NCI-H2081 (cell line): ENCODE measurements at regions not wholly inside any gene's neighbourhood (a gene's known extent, or its start where the extent isn't known, plus 50 kb on each side); places are given as distances from the start of the nearest gene placed in this dataset.

Experiments
- DNase-seq, 2 experiments: peaks; one replicate each; lab custom pipeline; 2025; lab: John Stamatoyannopoulos, UW

- DNase-seq: no peak
Measured at GRCh38 chr3:139281096-139281495, 62.7 kb upstream of the MRPS22 start.

GRCh38 chr3:139281522-139282196, 62.2 kb upstream of the MRPS22 start:
- DNase-seq: peak; percentile 19 to 25

- DNase-seq: no peak
Measured at GRCh38 chr3:139283301-139283700, 60.5 kb upstream of the MRPS22 start.

- no peak for DNase-seq
Measured at GRCh38 chr3:139284221-139284620, 59.6 kb upstream of the MRPS22 start.

GRCh38 chr3:139285691-139286090, 58.1 kb upstream of the MRPS22 start:
- DNase-seq: no peak

GRCh38 chr3:139286241-139286640, 57.6 kb upstream of the MRPS22 start:
- no peak for DNase-seq

- no peak for DNase-seq
Measured at GRCh38 chr3:139286825-139287224, 57.0 kb upstream of the MRPS22 start.

GRCh38 chr3:139287557-139287956, 56.3 kb upstream of the MRPS22 start:
- DNase-seq: no peak

- DNase-seq: no peak
Measured at GRCh38 chr3:139288266-139288821, 55.5 kb upstream of the MRPS22 start.

- DNase-seq: no peak
Measured at GRCh38 chr3:139289860-139290524, 53.8 kb upstream of the MRPS22 start.

GRCh38 chr3:139291276-139292051, 52.4 kb upstream of the MRPS22 start:
- no peak for DNase-seq

- no peak for DNase-seq
Measured at GRCh38 chr3:139292192-139292591, 51.6 kb upstream of the MRPS22 start.

GRCh38 chr3:139292711-139293664, 50.8 kb upstream of the MRPS22 start:
- no peak for DNase-seq

- DNase-seq: no peak
Measured at GRCh38 chr3:139293665-139294023, 50.2 kb upstream of the MRPS22 start.
